Brain microvascular endothelial cell (primary cell): ENCODE measurements at regions not wholly inside any gene's neighbourhood (a gene's known extent, or its start where the extent isn't known, plus 50 kb on each side); places are given as distances from the start of the nearest gene placed in this dataset.
"Not testable (repeated sequence)": the region's sequence is repeated elsewhere in the genome, so short reads cannot be mapped to it uniquely, and the experiment has no call there.

Experiments used
- DNase-seq: peaks from one replicate; pipeline ENCODE4 v3.0.0-alpha.2; 2020
- H3K27ac ChIP-seq: fragments of 250-450 bp; sonication (Bioruptor Pico); 2 replicates; pipeline ENCODE4 v1.5.1; 2020; ENCODE audit warnings: mild to moderate bottlenecking, moderate library complexity
- H3K27me3 ChIP-seq: fragments of 250-450 bp; sonication (Bioruptor Pico); replicated peaks from 2 replicates; pipeline ENCODE4 v1.5.1; 2020; ENCODE audit warnings: mild to moderate bottlenecking
- H3K36me3 ChIP-seq: fragments of 250-450 bp; sonication (Bioruptor Pico); replicated peaks from 2 replicates; pipeline ENCODE4 v1.5.1; 2020; ENCODE audit warnings: mild to moderate bottlenecking
- H3K4me3 ChIP-seq: 2 replicates; pipeline ENCODE4 v1.5.1; 2011; ENCODE audit warnings: low read depth, mild to moderate bottlenecking, control low read depth, low read length, moderate library complexity
- CTCF ChIP-seq: IDR thresholded peaks from 2 replicates; pipeline ENCODE4 v1.5.1; 2011; ENCODE audit warnings: low read depth, mild to moderate bottlenecking, moderate library complexity, low read length, control low read depth, inconsistent platforms; ENCODE audit errors: missing control alignments
- in situ Hi-C: cut with HindIII; loops from 2 replicates; pipeline ENCODE4 v1.10.0; 2017; ENCODE audit warnings: low sequenced_read_pairs, low pct_ligation_motif_present

DNA sequence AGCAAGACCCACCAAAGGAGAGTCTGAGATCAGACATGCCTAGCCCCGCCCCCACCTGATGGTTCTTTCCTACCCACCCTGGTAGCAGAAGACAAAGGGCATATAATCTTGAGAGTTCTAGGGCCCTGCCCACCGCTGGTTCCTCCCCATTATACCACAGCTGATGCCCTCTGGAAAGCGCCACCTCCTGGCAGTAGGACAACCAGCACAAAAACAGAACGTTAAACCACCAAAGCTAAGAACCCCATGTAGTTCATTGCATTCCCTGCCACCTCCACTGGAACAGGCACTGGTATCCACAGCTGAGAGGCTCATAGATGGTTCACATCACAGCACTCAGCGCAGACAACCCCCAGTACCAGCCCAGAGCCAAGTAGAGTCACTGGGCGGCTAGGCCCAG lies 81.2 kb upstream of the TRPC7 start:
- no peak for TF ChIP-seq CTCF
- Histone ChIP-seq H3K27ac (no peak overlapping the region), H3K27me3 (no peaks in the 10 kb centered on the region), H3K4me3 (no peak overlapping the region), H3K36me3 (no peaks in the 10 kb centered on the region)
- DNase-seq = no peak
- in situ Hi-C loops = no loop called here

DNA sequence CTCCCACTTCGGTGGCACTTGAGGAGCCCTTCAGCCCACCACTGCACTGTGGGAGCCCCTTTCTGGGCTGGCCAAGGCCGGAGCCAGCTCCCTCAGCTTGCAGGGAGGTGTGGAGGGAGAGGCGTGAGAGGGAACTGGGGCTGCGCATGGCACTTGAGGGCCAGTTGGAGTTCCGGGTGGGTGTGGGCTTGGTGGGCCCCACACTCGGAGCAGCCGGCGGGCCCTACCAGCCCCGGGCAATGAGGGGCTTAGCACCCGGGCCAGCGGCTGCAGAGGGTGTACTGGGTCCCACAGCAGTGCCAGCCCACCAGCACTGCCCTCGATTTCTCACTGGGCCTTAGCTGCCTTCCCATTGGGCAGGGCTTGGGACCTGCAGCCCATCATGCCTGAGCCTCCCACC lies 78.8 kb upstream of the TRPC7 start:
- H3K36me3 ChIP-seq, H3K27ac ChIP-seq, in situ Hi-C loops, DNase-seq, H3K4me3 ChIP-seq, H3K27me3 ChIP-seq: not testable (repeated sequence)

- TF ChIP-seq CTCF = no peak
- Histone ChIP-seq H3K36me3 (no peaks in the 10 kb centered on the region), H3K27me3 (no peaks in the 10 kb centered on the region), H3K27ac (no peak overlapping the region), H3K4me3 (no peak overlapping the region)
- in situ Hi-C loops = no loop called here
- DNase-seq = no peak
These were observed 74.0 kb upstream of the TRPC7 start for GRCh38 chr5:136439367-136439766.

GRCh38 chr5:136435946-136436543 lies 70.7 kb upstream of the TRPC7 start:
- H3K27ac ChIP-seq = no peak overlapping the region
- DNase-seq = no peak
- in situ Hi-C loops = no loop called here
- TF ChIP-seq CTCF = no peak
- no peaks in the 10 kb centered on the region for H3K36me3 ChIP-seq
- no peaks in the 10 kb centered on the region for H3K27me3 ChIP-seq
- H3K4me3 ChIP-seq = no peak overlapping the region

DNA sequence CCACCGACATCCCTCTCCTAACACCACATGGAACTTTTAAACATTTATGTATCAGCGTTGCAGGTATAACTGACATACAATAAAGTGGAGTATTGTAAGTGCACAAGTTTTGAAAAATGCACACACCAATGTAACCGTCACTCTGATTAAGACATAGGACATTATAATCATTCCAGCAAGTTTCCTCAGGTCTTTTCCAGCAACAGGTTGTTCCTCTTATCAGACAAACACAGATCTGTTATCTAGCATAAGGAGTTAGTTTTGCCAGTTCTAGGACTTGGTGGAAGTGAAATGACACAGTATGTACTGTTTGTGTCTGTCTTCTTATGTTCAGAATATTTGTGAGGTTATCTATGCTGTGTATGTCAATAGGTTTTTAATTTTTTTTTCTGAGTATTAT lies 69.5 kb upstream of the TRPC7 start:
- H3K27ac ChIP-seq = no peak overlapping the region
- H3K4me3 ChIP-seq = no peak overlapping the region
- no peaks in the 10 kb centered on the region for H3K27me3 ChIP-seq
- TF ChIP-seq CTCF = no peak
- no peaks in the 10 kb centered on the region for H3K36me3 ChIP-seq
- in situ Hi-C loops = no loop called here
- no peak for DNase-seq

GRCh38 chr5:136432705-136433104 lies 67.4 kb upstream of the TRPC7 start:
- Histone ChIP-seq H3K27me3 (no peaks in the 10 kb centered on the region), H3K4me3 (no peak overlapping the region), H3K27ac (no peak overlapping the region), H3K36me3 (no peaks in the 10 kb centered on the region)
- TF ChIP-seq CTCF = no peak
- in situ Hi-C loops = no loop called here
- DNase-seq = no peak
